PFSK-1 (cell line): ENCODE measurements at regions not wholly inside any gene's neighbourhood (a gene's known extent, or its start where the extent isn't known, plus 50 kb on each side); places are given as distances from the start of the nearest gene placed in this dataset.

ENCODE experiments used
- FOXP2 ChIP-seq: optimal IDR thresholded peaks from 2 replicates; pipeline ENCODE3; 2011; ENCODE audit warnings: borderline replicate concordance, control low read depth, inconsistent platforms; ENCODE audit not compliant: insufficient read depth; ENCODE audit errors: extremely low read length, extremely low read depth
- POLR2AphosphoS5 ChIP-seq: IDR thresholded peaks from 2 replicates; pipeline ENCODE4 v1.6.1; 2012; ENCODE audit warnings: low read depth, mild to moderate bottlenecking, control low read depth, low read length, moderate library complexity
- SIN3A ChIP-seq: IDR thresholded peaks from 2 replicates; pipeline ENCODE4 v1.6.1; 2012; ENCODE audit warnings: mild to moderate bottlenecking, low read length, moderate library complexity, borderline replicate concordance; ENCODE audit not compliant: insufficient read depth
- TAF1 ChIP-seq: IDR thresholded peaks from 2 replicates; pipeline ENCODE4 v1.6.1; 2012; ENCODE audit warnings: low read length, control low read depth, borderline replicate concordance; ENCODE audit not compliant: insufficient read depth
- TF ChIP-seq, protein P1 (sequence below), 2 experiments: IDR thresholded peaks; 2 replicates each; pipeline versions ENCODE4 v1.6.1 to v1.8.0; 2011 to 2012; ENCODE audit warnings: low read depth in 2 of 2, low read length in 2 of 2, control low read depth in 1 of 2, inconsistent platforms in 1 of 2, mild to moderate bottlenecking in 1 of 2, moderate library complexity in 1 of 2; ENCODE audit not compliant: insufficient read depth in 1 of 2

- TF ChIP-seq TAF1: no peak
- TF ChIP-seq POLR2AphosphoS5: no peak
- no peak for TF ChIP-seq FOXP2
- TF ChIP-seq SIN3A: no peak
Observed at GRCh38 chr4:147363514-147363913, 117.4 kb upstream of the EDNRA start.

GRCh38 chr4:147365396-147365795 lies 115.5 kb upstream of the EDNRA start:
- no peak for TF ChIP-seq SIN3A
- no peak for TF ChIP-seq FOXP2
- TF ChIP-seq, protein P1, sequence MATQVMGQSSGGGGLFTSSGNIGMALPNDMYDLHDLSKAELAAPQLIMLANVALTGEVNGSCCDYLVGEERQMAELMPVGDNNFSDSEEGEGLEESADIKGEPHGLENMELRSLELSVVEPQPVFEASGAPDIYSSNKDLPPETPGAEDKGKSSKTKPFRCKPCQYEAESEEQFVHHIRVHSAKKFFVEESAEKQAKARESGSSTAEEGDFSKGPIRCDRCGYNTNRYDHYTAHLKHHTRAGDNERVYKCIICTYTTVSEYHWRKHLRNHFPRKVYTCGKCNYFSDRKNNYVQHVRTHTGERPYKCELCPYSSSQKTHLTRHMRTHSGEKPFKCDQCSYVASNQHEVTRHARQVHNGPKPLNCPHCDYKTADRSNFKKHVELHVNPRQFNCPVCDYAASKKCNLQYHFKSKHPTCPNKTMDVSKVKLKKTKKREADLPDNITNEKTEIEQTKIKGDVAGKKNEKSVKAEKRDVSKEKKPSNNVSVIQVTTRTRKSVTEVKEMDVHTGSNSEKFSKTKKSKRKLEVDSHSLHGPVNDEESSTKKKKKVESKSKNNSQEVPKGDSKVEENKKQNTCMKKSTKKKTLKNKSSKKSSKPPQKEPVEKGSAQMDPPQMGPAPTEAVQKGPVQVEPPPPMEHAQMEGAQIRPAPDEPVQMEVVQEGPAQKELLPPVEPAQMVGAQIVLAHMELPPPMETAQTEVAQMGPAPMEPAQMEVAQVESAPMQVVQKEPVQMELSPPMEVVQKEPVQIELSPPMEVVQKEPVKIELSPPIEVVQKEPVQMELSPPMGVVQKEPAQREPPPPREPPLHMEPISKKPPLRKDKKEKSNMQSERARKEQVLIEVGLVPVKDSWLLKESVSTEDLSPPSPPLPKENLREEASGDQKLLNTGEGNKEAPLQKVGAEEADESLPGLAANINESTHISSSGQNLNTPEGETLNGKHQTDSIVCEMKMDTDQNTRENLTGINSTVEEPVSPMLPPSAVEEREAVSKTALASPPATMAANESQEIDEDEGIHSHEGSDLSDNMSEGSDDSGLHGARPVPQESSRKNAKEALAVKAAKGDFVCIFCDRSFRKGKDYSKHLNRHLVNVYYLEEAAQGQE (IDR thresholded peaks at IDR 0.05; ENCODE audit: insufficient read depth in 1 of 2, low read depth in 2 of 2, low read length in 2 of 2): no peak
- TF ChIP-seq POLR2AphosphoS5: no peak
- no peak for TF ChIP-seq TAF1

DNA sequence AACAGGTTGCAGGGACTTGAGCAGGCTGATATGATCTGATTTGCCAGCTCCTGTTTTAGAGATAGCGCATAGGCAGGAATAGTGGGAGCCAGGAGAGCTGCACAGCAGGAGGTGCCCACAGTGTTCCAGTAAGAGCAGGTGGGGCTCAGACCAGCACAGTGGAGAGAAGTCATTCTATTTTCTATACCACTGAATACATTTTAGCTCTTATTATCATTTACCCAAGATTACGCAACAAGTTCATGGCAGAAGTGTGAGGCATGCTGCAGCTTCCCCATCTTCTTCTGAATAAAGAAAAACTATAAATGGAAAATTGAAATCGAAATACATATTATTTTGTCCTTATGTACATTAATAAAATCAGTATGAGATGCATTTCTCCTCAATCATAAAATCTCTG lies 114.7 kb upstream of the EDNRA start:
- TF ChIP-seq TAF1: no peak
- no peak for TF ChIP-seq FOXP2
- TF ChIP-seq, protein P1 (IDR thresholded peaks at IDR 0.05; ENCODE audit: insufficient read depth in 1 of 2, low read depth in 2 of 2, low read length in 2 of 2): no peak
- no peak for TF ChIP-seq SIN3A
- TF ChIP-seq POLR2AphosphoS5: no peak

DNA sequence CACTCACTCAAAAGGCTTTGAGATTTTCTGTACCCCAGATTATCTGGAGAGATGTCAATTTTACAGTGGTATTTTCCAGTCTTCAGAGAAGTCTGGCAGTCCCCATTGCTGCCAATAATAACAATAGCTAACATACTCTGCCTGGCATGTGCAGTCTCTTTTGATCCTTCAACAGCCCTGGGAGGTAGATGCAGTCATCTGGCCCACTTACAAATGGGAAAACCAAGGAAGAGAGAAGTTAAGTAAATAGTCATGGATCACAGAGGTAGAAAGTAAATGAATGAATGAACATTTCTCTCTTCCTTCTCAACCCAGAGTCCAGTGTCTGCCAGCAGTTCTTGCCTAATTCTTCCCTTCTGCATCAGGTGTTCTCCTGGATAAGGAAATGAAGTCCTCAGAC lies 113.0 kb upstream of the EDNRA start:
- TF ChIP-seq FOXP2 (no peak), TAF1 (no peak), SIN3A (no peak), POLR2AphosphoS5 (no peak)
- TF ChIP-seq, protein P1 (IDR thresholded peaks at IDR 0.05; ENCODE audit: insufficient read depth in 1 of 2, low read depth in 2 of 2, low read length in 2 of 2): no peak

GRCh38 chr4:147368948-147369347 lies 111.9 kb upstream of the EDNRA start:
- TF ChIP-seq POLR2AphosphoS5: no peak
- no peak for TF ChIP-seq SIN3A
- no peak for TF ChIP-seq FOXP2
- TF ChIP-seq, protein P1 (IDR thresholded peaks at IDR 0.05; ENCODE audit: insufficient read depth in 1 of 2, low read depth in 2 of 2, low read length in 2 of 2): no peak
- no peak for TF ChIP-seq TAF1
